OCI-LY1 (cell line): ENCODE measurements at regions not wholly inside any gene's neighbourhood (a gene's known extent, or its start where the extent isn't known, plus 50 kb on each side); places are given as distances from the start of the nearest gene placed in this dataset.

Experiments used
- H2AFZ ChIP-seq: fragments of 200-600 bp; sonication (generic), shearing (Covaris generic); 2 replicates; pipeline ENCODE4 v1.6.0; 2014; ENCODE audit warnings: antibody characterized with exemption, mild to moderate bottlenecking, low read length
- H3F3A ChIP-seq: fragments of 200-600 bp; sonication (generic), shearing (Covaris generic); 2 replicates; pipeline ENCODE4 v1.6.0; 2014; ENCODE audit warnings: mild to moderate bottlenecking, antibody characterized with exemption, low read length, moderate library complexity; ENCODE audit not compliant: insufficient read depth
- H3K27ac ChIP-seq: fragments of 200-600 bp; sonication (generic); 2 replicates; pipeline ENCODE4 v1.5.1; 2014; ENCODE audit warnings: low read length, mixed run types, mild to moderate bottlenecking, low read depth; ENCODE audit not compliant: poor library complexity, severe bottlenecking
- H3K27me3 ChIP-seq: fragments of 200-600 bp; sonication (generic); 2 replicates; pipeline ENCODE4 v1.6.0; 2014; ENCODE audit warnings: antibody characterized with exemption, mild to moderate bottlenecking, low read length, moderate library complexity; ENCODE audit not compliant: insufficient read depth
- H3K36me3 ChIP-seq: fragments of 200-600 bp; sonication (generic); 2 replicates; pipeline ENCODE4 v1.6.1; 2014; ENCODE audit warnings: mild to moderate bottlenecking, antibody characterized with exemption, low read length, moderate library complexity, mixed read lengths; ENCODE audit not compliant: insufficient read depth
- H3K4me1 ChIP-seq: fragments of 200-600 bp; sonication (generic); 2 replicates; pipeline ENCODE4 v1.5.1; 2014; ENCODE audit warnings: mild to moderate bottlenecking, low read length, moderate library complexity; ENCODE audit not compliant: insufficient read depth, severe bottlenecking
- H3K4me2 ChIP-seq: fragments of 200-600 bp; sonication (generic), shearing (Covaris generic); 2 replicates; pipeline ENCODE4 v1.6.1; 2014; ENCODE audit warnings: low read length
- H3K4me3 ChIP-seq: fragments of 200-600 bp; sonication (generic); 2 replicates; pipeline ENCODE4 v1.5.1; 2014; ENCODE audit warnings: low read length, low read depth, mild to moderate bottlenecking, mixed read lengths; ENCODE audit not compliant: poor library complexity, severe bottlenecking
- H3K79me2 ChIP-seq: fragments of 200-600 bp; shearing (Covaris generic); 2 replicates; pipeline ENCODE4 v1.6.1; 2016; ENCODE audit warnings: mixed run types, low read length, mixed read lengths; ENCODE audit not compliant: insufficient read depth
- H3K9ac ChIP-seq: fragments of 200-600 bp; sonication (generic), shearing (Covaris generic); 2 replicates; pipeline ENCODE4 v1.6.1; 2014; ENCODE audit warnings: mild to moderate bottlenecking, low read length, mixed read lengths
- H3K9me2 ChIP-seq: fragments of 200-600 bp; sonication (generic), shearing (Covaris generic); 2 replicates; pipeline ENCODE4 v1.6.1; 2014; ENCODE audit warnings: low read depth, mild to moderate bottlenecking, low read length, mixed read lengths
- H3K9me3 ChIP-seq: fragments of 200-600 bp; shearing (Covaris generic); 2 replicates; pipeline ENCODE4 v1.6.1; 2014; ENCODE audit warnings: low read length, mixed read lengths
- H4K20me1 ChIP-seq: fragments of 200-600 bp; sonication (generic), shearing (Covaris generic); 2 replicates; pipeline ENCODE4 v1.6.0; 2016; ENCODE audit warnings: mild to moderate bottlenecking, low read length; ENCODE audit not compliant: insufficient read depth
- CTCF ChIP-seq: fragments of 200-600 bp; sonication (generic), shearing (Covaris generic); IDR thresholded peaks from 2 replicates; pipeline ENCODE4 v1.5.1; 2017; ENCODE audit warnings: mild to moderate bottlenecking, antibody characterized with exemption, low read length, moderate library complexity, mixed read lengths
- EZH2 ChIP-seq: fragments of 200-600 bp; sonication (generic), shearing (Covaris generic); IDR thresholded peaks from 2 replicates; pipeline ENCODE4 v1.8.0; 2017; ENCODE audit warnings: borderline replicate concordance, mixed run types, mild to moderate bottlenecking, antibody characterized with exemption, low read length, moderate library complexity, mixed read lengths

GRCh38 chr22:19626042-19626587 is 88.2 kb upstream of the SEPTIN5 start:
- Histone ChIP-seq H3K27me3 (no peaks in the 10 kb centered on the region; the same call in 1 of the 2 replicates), H3K9me3 (no peaks in the 10 kb centered on the region), H3K79me2 (no peaks in the 10 kb centered on the region), H3K36me3 (no peaks in the 10 kb centered on the region), H3K27ac (no peak overlapping the region), H3F3A (no peaks in the 10 kb centered on the region), H3K4me2 (no peak overlapping the region), H3K9ac (no peak overlapping the region), H2AFZ (no peak overlapping the region), H4K20me1 (0 out of 2 replicates have a peak, but pooled peaks cover 2% of the 10 kb centered on the region), H3K9me2 (no peaks in the 10 kb centered on the region), H3K4me1 (peaks cover 11% of the 10 kb centered on the region), H3K4me3 (no peak overlapping the region)
- no peak for TF ChIP-seq EZH2
- TF ChIP-seq CTCF: no peak

GRCh38 chr22:19626666-19627065 is 87.6 kb upstream of the SEPTIN5 start:
- Histone ChIP-seq H3K9me3 (no peaks in the 10 kb centered on the region), H3K79me2 (no peaks in the 10 kb centered on the region), H3K9ac (no peak overlapping the region), H2AFZ (no peak overlapping the region), H3K4me3 (no peak overlapping the region), H3K27ac (no peak overlapping the region), H3K27me3 (no peaks in the 10 kb centered on the region; the same call in 1 of the 2 replicates), H3K4me1 (peaks cover 8% of the 10 kb centered on the region), H3K9me2 (no peaks in the 10 kb centered on the region), H3K36me3 (no peaks in the 10 kb centered on the region), H3K4me2 (no peak overlapping the region), H4K20me1 (0 out of 2 replicates have a peak, but pooled peaks cover 2% of the 10 kb centered on the region), H3F3A (no peaks in the 10 kb centered on the region)
- no peak for TF ChIP-seq CTCF
- TF ChIP-seq EZH2: no peak

DNA sequence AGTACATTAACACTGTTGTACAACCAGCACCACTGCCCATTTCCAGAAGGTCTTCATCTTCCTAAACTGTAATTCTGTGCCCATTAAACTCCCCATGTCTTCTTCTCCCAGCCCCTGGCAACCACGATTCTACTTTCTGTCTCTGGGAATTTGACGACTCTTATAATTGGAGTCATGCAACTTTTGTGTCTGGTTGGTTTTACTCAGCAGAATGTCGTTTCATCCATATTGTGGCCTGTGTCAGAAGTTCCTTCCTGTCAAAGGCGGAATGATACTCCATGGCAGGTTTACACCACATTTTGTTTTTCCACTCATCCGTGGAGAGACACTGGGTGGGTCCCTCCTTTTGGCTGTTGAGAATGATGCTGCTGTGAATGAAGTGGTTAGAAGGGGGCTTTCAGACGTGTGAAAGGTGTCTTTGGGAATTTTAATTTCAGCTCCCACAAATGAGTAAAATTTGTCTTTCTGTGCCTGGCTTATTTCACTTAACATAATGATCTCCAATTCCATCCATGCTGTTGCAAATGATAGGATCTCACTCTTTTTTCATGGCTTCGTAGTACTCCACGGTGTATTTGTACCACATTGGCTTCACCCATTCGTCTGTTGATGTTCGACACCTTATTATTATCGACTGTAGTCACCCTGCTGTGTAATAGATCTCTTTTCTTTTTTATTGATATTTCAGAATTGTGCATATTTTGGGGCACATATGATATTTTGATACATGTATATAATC is 86.1 kb upstream of the SEPTIN5 start:
- Histone ChIP-seq H3K9ac (no peak overlapping the region), H3K79me2 (no peaks in the 10 kb centered on the region), H3K27ac (no peak overlapping the region), H3K36me3 (no peaks in the 10 kb centered on the region), H3F3A (no peaks in the 10 kb centered on the region), H4K20me1 (0 out of 2 replicates have a peak, but pooled peaks cover 2% of the 10 kb centered on the region), H3K9me3 (no peaks in the 10 kb centered on the region), H3K4me2 (no peak overlapping the region), H2AFZ (no peak overlapping the region), H3K9me2 (no peaks in the 10 kb centered on the region), H3K27me3 (no peaks in the 10 kb centered on the region; the same call in 1 of the 2 replicates), H3K4me3 (no peak overlapping the region), H3K4me1 (no peaks in the 10 kb centered on the region)
- TF ChIP-seq EZH2 (no peak), CTCF (no peak)
